ENCODE measurements at regions not wholly inside any gene's neighbourhood (a gene's known extent, or its start where the extent isn't known, plus 50 kb on each side); places are given as distances from the start of the nearest gene placed in this dataset.
"Not testable (repeated sequence)": the region's sequence is repeated elsewhere in the genome, so short reads cannot be mapped to it uniquely, and the experiment has no call there.

DNA sequence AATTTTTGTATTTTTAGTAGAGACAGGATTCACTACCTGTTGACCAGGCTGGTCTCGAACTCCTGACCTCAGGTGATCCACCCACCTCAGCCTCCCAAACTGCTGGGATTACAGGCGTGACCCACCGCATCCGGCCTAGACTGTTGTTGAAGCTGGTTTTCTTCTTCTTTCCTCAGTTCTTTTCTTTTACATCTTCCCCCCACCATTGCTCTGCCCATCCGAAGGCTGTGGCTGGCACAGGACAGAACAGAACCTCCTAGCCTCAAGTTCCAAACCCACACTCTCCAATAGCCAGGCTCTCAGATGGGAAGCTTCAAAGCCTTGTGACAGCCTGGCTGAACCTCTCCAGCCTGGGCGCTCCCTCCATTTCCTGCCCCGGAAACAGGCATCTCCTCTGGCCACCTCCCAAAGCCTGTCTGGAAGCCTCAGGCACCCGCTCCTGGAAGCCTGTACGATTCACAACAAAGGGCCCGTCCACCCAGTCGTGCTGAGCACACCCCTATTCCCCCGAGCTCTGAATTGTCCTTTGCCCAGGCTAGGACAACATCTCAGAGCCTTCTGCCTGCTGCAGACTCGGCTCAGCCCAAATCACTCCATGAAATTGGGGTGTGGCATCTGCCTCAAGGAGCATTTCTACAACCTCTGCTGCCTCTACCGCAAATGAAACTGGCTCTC is 138.1 kb upstream of the C1QTNF3 start:
- not testable (repeated sequence) for H3K36me3 Mint-ChIP-seq (ENCODE audit: low read depth); H3K27me3 Mint-ChIP-seq (ENCODE audit: low read depth); H3K9me3 Mint-ChIP-seq; H3K4me3 Mint-ChIP-seq; H3K4me1 Mint-ChIP-seq (ENCODE audit: low read depth)
- peak overlapping the region; percentile 27 for H3K27ac Mint-ChIP-seq

DNA sequence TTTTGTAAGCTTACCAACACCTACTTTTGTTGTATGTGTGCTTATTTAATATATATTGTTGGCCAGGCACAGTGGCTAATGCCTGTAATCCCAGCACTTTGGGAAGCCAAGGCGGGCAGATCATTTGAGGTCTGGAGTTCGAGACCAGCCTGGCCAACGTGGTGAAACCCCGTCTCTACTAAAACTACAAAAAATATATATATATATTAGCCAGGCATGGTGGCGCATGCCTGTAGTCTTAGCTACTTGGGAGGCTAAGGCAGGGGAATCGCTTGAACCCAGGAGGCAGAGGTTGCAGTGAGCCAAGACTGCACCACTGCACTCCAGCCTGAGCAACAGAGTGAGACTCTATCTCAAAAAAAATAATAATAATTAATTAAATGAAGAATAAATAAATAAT is 142.0 kb upstream of the C1QTNF3 start:
- not testable (repeated sequence) for H3K27ac Mint-ChIP-seq; H3K36me3 Mint-ChIP-seq (ENCODE audit: low read depth); H3K4me1 Mint-ChIP-seq (ENCODE audit: low read depth); H3K9me3 Mint-ChIP-seq; H3K4me3 Mint-ChIP-seq; H3K27me3 Mint-ChIP-seq (ENCODE audit: low read depth)

DNA sequence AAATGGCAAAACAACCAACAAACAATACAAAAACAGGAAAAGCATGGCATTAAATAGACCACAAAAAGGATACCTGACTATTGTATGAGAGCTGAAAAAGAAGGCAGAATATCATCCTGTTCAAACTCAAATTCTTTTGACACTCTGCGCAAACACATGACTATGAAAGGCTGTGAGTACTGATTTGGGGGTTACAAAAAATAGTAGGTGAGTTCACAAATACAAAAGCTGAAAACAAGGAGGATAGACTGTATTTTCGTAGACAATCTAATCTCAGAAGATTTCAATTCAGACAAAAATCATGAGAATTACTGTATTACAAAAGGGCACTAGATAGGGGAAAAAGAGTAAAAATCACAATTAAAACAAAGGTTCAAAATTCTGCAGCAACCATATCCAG is 142.6 kb upstream of the C1QTNF3 start:
- H3K4me3 Mint-ChIP-seq; H3K9me3 Mint-ChIP-seq; H3K36me3 Mint-ChIP-seq (ENCODE audit: low read depth); H3K27me3 Mint-ChIP-seq (ENCODE audit: low read depth); H3K27ac Mint-ChIP-seq; H3K4me1 Mint-ChIP-seq (ENCODE audit: low read depth): not testable (repeated sequence)

DNA sequence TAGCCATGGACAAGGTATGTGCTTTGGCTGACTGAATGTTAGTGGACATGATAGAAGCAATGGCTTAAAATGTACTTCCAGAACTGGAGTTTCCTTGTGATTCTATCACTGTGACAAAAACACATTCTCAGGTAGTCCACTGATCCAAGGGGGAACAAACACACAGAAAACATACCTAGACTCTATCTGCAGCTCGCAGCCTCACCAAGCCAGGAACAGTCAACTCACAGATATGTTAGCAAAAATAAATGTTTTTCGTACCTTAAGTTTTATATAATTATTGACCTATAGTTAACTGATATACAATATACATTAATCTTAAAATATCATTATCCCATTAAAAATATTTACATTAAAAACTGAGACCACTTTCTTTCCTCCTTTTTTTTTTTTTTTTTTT is 143.1 kb upstream of the C1QTNF3 start:
- H3K27me3 Mint-ChIP-seq (ENCODE audit: low read depth); H3K36me3 Mint-ChIP-seq (ENCODE audit: low read depth); H3K4me3 Mint-ChIP-seq; H3K27ac Mint-ChIP-seq; H3K9me3 Mint-ChIP-seq; H3K4me1 Mint-ChIP-seq (ENCODE audit: low read depth): not testable (repeated sequence)

DNA sequence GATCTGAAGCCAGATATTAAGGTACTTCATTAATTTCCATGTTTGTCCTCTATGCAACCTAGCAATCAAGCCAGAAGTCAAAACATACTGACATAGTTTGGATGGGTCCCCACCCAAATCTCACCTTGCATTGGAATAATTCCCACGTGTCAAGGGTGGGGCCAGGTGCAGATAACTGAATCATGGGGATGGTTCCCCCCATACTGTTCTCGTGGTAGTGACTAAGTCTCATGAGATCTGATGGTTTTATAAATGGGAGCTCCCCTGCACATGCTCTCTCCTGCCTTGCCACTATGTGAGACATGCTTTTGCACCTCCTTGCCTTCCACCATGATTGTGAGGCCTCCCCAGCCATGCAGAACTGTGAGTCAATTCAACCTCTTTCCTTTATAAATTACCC is 143.9 kb upstream of the C1QTNF3 start:
- H3K36me3 Mint-ChIP-seq (ENCODE audit: low read depth); H3K4me3 Mint-ChIP-seq; H3K27me3 Mint-ChIP-seq (ENCODE audit: low read depth); H3K27ac Mint-ChIP-seq; H3K4me1 Mint-ChIP-seq (ENCODE audit: low read depth); H3K9me3 Mint-ChIP-seq: not testable (repeated sequence)

DNA sequence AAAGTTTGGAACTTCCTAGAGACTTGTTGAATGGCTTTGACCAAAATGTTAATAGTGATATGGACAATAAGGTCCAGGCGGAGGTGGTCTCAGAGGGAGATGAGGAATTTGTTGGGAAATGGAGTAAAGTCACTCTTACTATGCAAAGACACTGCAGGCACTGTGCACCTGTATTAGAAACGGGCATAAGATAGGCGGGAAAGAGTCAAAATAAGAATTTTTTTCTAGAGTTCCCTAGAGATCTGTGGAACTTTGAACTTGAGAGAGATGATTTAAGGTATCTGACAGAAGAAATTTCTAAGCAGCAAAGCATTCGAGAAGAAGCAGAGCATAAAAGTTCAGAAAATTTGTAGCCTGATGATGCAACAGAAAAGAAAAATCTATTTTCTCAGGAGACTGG is 144.4 kb upstream of the C1QTNF3 start:
- H3K36me3 Mint-ChIP-seq (ENCODE audit: low read depth); H3K27me3 Mint-ChIP-seq (ENCODE audit: low read depth); H3K9me3 Mint-ChIP-seq; H3K4me1 Mint-ChIP-seq (ENCODE audit: low read depth); H3K4me3 Mint-ChIP-seq; H3K27ac Mint-ChIP-seq: not testable (repeated sequence)

DNA sequence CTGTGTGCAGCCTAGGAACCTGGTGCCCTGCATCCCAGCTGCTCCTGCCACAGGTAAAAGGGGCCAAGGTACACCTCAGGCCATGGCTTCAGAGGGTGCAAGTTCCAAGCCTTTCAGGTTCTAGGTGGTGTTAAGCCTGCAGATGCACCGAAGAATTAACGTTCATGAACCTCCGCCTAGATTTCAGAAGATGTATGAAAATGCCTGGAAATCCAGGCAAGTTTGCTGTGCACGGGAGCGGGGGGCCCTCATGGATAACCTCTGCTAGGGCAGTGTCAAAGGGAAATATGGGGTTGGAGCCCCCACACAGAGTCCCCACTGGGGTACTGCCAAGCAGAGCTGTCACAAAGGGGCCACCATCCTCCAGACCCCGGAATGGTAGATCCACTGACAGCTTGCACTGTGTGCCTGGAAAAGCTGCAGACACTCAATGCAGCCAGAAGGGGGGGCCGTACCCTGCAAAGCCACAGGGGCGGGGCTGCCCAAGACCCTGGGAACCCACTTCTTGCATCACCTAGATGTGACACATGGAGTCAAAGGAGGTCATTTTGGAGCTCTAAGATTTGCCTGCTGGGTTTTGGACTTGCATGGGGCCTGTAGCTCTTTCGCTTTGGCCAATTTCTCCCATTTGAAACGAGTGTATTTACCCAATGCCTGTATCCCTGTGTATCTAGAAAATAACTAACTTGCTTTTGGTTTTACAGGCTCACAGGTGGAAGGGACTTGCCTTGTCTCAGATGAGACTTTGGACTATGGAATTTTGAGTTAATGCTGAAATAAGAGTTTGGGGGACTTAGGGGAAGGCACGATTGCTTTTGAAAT is 145.2 kb upstream of the C1QTNF3 start:
- not testable (repeated sequence) for H3K4me1 Mint-ChIP-seq (ENCODE audit: low read depth); H3K4me3 Mint-ChIP-seq; H3K36me3 Mint-ChIP-seq (ENCODE audit: low read depth); H3K27ac Mint-ChIP-seq; H3K27me3 Mint-ChIP-seq (ENCODE audit: low read depth); H3K9me3 Mint-ChIP-seq

DNA sequence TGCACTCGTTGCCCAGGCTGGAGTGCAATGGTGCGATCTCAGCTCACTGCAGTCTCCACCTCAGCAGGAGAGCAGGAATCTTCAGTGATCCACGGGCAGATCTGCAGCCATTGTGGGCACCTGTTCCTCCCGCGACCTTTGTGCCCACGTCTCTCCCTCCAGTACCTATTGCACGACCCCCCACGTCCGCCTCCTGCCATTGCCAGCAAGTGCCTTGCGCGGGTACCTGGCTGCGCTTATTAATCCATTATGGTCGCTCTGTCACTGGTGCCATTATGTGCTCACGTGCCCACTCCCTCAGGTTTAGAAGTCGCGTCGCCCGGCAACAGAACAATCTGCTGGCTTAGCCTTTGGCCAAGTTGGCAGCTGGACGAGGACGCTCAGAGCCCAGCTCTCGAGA is 146.2 kb upstream of the C1QTNF3 start:
- not testable (repeated sequence) for H3K27me3 Mint-ChIP-seq (ENCODE audit: low read depth); H3K36me3 Mint-ChIP-seq (ENCODE audit: low read depth); H3K4me3 Mint-ChIP-seq; H3K27ac Mint-ChIP-seq; H3K4me1 Mint-ChIP-seq (ENCODE audit: low read depth); H3K9me3 Mint-ChIP-seq

DNA sequence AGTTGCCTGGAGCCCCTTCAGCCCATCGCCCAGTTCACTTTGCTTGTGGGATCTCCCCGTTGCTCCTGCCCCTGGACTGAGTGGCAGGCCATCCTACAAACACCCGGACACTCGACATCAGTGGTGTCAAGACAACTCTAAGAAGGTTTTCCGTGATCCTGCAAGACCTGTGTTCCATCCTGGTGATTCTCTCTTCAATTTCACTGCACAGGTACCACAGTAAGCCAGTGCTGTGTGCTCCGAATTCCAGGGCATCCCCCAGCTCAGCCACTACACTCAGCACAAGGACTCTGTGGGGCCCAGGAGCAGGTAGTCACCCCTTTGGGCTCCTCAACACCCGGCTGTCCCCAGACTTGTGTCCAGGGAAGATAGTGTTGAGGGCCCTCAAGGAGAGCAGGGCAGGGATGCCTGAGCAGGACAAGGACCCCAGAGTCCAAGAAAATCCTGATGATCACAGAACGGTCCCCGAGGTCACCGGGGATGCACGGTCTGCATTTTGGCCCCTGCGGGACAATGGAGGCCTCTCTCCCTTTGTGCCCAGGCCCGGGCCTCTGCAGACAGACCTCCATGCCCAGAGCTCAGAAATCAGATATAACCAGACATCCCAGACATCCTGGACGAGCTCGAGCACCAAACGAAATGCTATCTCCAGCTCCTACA is 146.9 kb upstream of the C1QTNF3 start:
- not testable (repeated sequence) for H3K27ac Mint-ChIP-seq; H3K9me3 Mint-ChIP-seq; H3K4me3 Mint-ChIP-seq; H3K4me1 Mint-ChIP-seq (ENCODE audit: low read depth); H3K36me3 Mint-ChIP-seq (ENCODE audit: low read depth); H3K27me3 Mint-ChIP-seq (ENCODE audit: low read depth)

DNA sequence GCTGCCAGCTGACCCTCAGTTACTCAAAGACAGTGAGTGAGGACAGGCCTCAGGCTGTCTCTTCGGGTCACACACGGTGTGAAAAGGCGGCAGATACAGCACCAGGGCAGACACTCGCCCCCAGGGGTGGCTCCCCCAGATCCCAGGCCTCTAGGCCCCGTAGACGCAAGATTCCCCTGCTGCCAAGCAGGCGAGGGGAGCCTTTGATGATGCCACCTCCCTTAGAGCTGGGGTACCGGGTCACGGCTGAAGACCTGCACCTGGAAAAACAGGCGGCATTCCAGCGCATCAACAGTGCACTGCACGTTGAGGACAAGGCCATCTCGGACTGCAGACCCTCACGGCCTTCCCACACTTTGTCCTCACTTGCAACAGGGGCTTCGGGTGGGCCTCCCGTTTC is 147.5 kb upstream of the C1QTNF3 start:
- H3K4me3 Mint-ChIP-seq; H3K36me3 Mint-ChIP-seq (ENCODE audit: low read depth); H3K27me3 Mint-ChIP-seq (ENCODE audit: low read depth); H3K27ac Mint-ChIP-seq; H3K4me1 Mint-ChIP-seq (ENCODE audit: low read depth); H3K9me3 Mint-ChIP-seq: not testable (repeated sequence)

DNA sequence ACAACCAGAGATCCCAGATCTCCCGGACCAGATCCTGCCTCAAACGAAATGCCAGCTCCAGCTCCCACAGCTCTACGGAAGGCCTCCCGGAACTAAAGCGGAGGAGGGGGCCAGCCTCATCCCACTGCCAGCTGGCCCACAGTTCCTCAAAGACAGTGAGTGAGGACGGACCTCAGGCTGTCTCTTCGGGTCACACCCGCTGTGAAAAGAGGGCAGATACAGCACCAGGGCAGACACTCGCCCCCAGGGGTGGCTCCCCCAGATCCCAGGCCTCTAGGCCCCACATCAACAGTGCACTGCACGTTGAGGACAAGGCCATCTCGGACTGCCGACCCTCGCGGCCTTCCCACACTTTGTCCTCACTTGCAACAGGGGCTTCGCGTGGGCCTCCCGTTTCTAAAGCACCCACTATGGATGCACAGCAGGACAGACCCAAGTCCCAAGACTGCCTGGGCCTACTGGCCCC is 148.3 kb upstream of the C1QTNF3 start:
- not testable (repeated sequence) for H3K27me3 Mint-ChIP-seq (ENCODE audit: low read depth); H3K9me3 Mint-ChIP-seq; H3K4me3 Mint-ChIP-seq; H3K27ac Mint-ChIP-seq; H3K36me3 Mint-ChIP-seq (ENCODE audit: low read depth); H3K4me1 Mint-ChIP-seq (ENCODE audit: low read depth)

DNA sequence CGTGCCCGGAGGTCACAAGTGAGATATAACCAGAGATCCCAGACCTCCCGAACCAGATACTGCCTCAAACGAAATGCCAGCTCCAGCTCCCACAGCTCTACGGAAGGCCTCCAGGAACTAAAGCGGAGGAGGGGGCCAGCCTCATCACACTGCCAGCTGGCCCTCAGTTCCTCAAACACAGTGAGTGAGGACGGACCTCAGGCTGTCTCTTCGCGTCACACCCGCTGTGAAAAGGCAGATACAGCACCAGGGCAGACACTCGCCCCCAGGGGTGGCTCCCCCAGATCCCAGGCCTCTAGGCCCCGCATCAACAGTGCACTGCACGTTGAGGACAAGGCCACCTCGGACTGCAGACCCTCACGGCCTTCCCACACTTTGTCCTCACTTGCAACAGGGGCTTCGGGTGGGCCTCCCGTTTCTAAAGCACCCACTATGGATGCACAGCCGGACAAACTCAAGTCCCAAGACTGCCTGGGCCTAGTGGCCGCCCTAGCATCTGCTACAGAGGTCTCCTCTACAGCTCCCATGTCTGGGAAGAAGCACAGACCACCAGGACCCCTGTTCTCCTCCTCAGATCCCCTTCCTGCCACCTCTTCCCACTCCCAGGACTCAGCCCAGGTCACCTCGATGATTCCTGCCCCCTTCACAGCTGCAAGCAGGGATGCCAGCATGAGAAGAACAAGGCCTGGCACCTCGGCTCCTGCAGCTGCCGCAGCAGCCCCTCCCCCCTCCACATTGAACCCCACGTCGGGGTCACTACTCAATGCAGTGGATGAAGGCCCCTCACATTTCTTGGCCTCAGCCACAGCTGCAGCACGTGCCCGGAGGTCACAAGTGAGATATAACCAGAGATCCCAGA is 149.3 kb upstream of the C1QTNF3 start:
- H3K4me3 Mint-ChIP-seq; H3K4me1 Mint-ChIP-seq (ENCODE audit: low read depth); H3K27me3 Mint-ChIP-seq (ENCODE audit: low read depth); H3K27ac Mint-ChIP-seq; H3K9me3 Mint-ChIP-seq; H3K36me3 Mint-ChIP-seq (ENCODE audit: low read depth): not testable (repeated sequence)

DNA sequence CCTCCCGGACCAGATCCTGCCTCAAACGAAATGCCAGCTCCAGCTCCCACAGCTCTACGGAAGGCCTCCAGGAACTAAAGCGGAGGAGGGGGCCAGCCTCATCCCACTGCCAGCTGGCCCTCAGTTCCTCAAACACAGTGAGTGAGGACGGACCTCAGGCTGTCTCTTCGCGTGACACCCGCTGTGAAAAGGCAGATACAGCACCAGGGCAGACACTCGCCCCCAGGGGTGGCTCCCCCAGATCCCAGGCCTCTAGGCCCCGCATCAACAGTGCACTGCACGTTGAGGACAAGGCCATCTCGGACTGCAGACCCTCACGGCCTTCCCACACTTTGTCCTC is 149.9 kb upstream of the C1QTNF3 start:
- H3K27me3 Mint-ChIP-seq (ENCODE audit: low read depth); H3K9me3 Mint-ChIP-seq; H3K27ac Mint-ChIP-seq; H3K4me3 Mint-ChIP-seq; H3K36me3 Mint-ChIP-seq (ENCODE audit: low read depth); H3K4me1 Mint-ChIP-seq (ENCODE audit: low read depth): not testable (repeated sequence)

DNA sequence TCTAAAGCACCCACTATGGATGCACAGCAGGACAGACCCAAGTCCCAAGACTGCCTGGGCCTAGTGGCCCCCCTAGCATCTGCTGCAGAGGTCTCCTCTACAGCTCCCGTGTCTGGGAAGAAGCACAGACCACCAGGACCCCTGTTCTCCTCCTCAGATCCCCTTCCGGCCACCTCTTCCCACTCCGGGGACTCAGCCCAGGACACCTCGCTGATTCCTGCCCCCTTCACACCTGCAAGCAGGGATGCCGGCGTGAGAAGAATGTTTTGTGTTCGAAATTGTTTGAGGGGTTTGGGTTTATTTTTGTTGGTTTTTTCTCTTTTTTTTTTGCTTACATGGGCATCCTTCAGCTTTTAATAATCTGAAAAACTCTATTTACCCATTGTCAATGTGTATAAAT is 150.3 kb upstream of the C1QTNF3 start:
- not testable (repeated sequence) for H3K27ac Mint-ChIP-seq; H3K27me3 Mint-ChIP-seq (ENCODE audit: low read depth); H3K4me1 Mint-ChIP-seq (ENCODE audit: low read depth)

DNA sequence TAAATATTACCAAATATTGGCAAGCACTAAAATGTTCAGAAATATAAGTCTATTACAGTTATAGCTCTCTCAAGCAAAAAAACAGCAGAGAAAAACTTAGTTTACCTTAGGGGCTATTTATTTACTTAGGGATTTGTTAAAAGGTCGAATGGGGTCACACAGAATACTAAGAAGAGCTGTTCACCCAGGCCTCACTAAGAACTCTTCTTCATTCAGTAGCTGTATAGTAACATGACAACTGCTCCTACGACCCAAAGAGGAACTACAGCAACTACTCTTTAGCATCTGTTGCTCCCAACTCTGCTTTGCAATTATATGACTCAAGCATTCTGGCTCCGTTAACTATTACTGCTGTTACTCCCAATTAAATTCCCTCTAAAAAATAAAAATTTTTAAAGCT is 150.8 kb upstream of the C1QTNF3 start:
- not testable (repeated sequence) for H3K27ac Mint-ChIP-seq; H3K4me3 Mint-ChIP-seq; H3K9me3 Mint-ChIP-seq; H3K4me1 Mint-ChIP-seq (ENCODE audit: low read depth); H3K36me3 Mint-ChIP-seq (ENCODE audit: low read depth); H3K27me3 Mint-ChIP-seq (ENCODE audit: low read depth)

More for the DNA sequence above, 150.3 kb upstream of the C1QTNF3 start:
- H3K36me3 Mint-ChIP-seq (ENCODE audit: low read depth); H3K4me3 Mint-ChIP-seq; H3K9me3 Mint-ChIP-seq: not testable (repeated sequence)

Data from T-helper 1 cell treated with Interleukin-12 subunit alpha and Interleukin-12 subunit beta and Interleukin-4 antibody, amounts not matched to agents 30 μg/mL and 1 μg/mL, for 36 hours (primary cell).